Effector CD4-positive, alpha-beta T cell (primary cell): ENCODE measurements at regions not wholly inside any gene's neighbourhood (a gene's known extent, or its start where the extent isn't known, plus 50 kb on each side); places are given as distances from the start of the nearest gene placed in this dataset.
"Not testable (repeated sequence)": the region's sequence is repeated elsewhere in the genome, so short reads cannot be mapped to it uniquely, and the experiment has no call there.

Experiments used
- DNase-seq: peaks from one replicate; pipeline ENCODE4 v3.0.0-alpha.2; 2020

DNA sequence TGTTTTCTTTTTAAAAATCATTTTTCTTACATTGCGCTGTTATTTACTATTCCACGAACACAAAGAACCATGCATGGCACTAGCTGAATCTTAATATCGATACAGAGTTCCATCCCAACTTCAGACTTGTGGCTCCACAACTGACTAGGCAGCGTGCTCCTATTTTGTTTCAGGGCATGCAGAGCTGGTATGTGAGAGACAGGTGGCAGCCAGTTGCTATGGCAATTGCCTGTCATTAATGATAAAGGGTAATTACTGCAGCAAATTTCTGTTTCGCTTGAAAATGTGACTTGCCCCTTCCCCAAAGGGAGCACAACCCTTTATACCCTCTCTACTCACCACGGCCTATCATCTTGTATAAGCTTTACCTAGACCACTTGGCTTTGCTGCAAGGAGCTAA lies 113.1 kb upstream of the G2E3 start:
- DNase-seq = no peak

DNA sequence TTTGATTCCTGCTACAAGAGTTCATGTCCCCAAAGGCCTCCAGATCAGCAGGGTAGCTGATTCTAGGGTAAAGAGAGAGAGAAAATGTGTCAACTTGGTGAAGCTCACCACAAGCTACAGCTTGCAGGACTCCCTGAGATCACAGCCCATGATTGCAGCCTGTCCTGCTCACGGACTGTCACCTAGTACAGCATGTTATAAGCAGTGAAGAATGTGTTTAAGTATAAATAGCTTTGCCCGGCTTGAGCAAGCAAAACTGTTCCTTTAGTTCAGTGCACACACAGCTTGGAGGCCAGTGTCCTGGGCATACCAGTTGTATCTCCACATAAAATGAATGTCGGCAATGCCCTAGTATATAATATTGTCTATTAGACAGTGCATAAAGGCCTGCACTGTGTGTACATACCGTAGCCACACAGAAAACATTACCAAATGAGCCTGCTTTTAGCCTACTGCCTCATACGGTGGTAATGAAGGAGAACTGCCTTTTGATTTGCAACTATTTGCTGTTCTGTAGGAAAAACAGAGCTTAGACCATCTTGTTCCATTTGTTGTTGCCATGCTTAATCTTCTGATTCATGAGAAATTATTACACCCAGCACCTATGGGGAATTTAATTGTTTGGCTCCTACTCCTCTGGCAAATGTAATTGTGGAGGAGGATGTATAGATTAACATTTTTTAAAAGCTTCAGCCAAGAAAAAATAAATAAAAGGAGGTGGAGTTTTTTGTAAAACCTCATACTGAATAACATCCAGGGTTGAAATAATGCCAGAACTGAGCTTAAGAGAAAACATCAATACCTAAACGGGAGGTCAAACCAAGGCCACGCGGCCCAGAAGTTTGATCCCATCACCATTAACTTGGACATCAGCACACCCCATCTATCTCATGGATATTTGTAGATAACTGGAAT lies 108.1 kb upstream of the G2E3 start:
- no peak for DNase-seq

DNA sequence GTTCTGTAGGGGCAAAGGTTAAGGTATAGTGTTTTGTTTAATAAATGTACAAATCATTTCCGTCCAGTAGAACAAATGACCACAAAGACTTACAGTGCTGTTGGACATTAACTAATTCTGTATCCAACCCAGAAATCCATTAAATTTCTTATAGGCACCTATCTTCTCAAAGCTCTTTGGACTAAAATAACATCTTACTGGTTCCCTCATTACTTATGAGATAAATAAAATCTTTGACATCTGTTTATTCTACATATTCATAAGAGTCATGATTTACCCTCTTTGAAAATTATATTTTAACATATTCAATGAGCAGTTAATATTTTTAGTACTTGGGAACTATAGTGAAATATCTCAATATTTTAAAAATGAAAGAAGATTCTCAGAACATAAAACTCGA lies 102.7 kb upstream of the G2E3 start:
- no peak for DNase-seq

DNA sequence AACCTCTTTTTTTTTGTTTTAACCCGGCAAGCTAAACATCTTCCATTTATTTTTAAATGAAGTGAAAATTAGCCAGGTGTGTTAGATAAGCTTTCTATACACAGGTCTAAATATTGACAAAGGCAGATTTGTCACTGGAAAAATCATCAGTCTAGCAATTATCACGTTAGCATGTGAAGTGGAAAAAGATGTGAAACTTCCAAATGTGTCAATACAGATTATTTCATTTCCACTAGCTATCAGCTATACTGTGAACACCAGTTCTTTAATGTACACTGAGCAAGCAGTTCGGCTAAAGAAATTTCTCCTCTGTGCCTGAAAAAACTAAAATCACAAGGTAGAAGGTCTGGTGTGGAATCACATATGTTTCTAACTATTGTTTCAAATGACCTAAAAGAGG lies 96.6 kb upstream of the G2E3 start:
- DNase-seq = no peak

DNA sequence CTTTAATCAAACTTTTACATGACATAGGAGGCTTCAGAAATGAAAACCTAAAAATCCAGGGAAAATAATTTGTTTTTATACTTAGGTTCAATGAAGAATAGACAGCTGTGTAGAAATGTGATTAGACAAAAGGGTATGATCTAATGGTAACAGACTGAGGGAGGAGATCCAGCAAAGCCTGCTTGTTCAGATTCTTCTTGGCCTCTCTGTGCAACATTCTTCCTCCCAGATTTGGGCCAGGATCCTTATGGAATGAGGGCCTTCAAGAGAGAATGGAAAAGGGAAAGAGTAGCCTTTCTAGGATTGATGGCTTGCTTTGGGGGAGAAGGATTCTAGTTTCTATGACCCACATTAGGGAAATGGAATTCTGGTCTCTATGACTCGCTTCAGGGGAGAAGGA lies 94.5 kb upstream of the G2E3 start:
- no peak for DNase-seq

DNA sequence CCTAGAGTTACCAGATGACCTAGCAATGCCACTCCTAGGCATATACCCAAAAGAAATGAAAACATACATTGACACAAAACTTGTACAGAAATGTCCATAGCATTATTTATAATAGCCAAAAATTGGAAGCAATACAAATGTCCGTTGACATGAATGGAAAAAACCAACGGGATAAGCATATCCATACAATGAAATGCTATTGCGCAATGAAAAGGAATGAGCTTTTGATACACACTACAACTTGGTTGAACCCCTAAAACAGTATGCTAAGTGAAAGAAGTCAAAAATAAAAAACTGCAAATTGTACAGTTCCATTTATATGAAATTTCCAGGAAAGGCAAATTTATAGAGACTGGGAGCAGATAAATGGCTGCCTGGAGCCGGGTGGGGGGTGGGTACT lies 90.6 kb upstream of the G2E3 start:
- DNase-seq = no peak

DNA sequence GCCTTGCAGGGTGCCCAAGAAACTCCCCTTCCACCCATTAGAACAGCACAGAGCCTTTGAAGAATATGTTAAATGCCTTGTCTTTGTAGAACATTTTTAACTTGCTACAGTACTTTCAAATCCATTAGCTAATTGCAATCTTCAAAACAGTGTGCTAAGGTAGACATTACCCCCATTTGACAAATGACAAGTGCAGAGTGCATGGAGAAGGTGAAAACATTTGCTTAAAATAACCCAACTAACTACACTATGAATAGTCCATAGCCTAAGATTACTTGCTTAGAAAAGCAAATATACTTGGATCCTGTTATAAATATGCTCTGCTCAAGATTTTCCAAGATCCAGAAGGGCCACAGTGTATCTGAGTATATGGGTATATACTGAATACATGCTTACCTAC lies 87.0 kb upstream of the G2E3 start:
- DNase-seq = no peak

DNA sequence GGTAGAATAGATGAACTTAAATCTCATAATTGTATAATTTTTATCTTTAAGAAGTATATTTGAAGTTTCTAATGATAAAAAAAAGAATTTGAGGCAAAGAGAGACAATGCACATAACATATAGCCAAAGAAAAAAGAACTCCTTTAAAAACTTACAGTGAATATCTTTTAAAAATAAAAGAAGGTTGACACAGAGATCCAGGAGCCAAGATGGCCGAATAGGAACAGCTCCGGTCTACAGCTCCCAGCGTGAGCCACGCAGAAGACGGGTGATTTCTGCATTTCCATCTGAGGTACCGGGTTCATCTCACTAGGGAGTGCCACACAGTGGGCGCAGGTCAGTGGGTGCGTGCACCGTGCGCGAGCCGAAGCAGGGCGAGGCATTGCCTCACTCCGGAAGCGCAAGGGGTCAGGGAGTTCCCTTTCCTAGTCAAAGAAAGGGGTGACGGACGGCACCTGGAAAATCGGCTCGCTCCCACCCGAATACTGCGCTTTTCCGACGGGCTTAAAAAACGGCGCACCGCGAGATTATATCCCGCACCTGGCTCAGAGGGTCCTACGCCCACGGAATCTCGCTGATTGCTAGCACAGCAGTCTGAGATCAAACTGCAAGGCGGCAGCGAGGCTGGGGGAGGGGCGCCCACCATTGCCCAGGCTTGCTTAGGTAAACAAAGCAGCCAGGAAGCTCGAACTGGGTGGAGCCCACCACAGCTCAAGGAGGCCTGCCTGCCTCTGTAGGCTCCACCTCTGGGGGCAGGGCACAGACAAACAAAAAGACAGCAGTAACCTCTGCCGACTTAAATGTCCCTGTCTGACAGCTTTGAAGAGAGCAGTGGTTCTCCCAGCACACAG lies 84.9 kb upstream of the G2E3 start:
- DNase-seq = not testable (repeated sequence)

DNA sequence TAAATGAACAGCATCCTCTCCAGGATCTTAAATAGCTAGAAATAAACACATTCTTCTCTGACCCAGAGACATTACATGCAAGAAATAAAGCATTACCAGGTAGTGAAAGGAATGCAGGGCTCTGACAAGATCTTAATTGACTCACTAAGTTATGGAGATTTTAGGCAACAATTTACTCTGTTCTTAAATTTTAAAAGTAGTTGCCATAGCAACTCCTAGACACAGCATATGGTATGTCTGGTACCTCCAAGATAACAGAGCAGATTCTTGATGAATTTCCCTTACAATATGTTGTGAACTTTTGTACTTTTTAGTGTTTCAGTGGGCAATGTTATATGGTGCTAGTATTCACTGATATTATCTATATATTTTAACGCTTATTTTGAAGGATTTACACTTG lies 76.7 kb upstream of the G2E3 start:
- DNase-seq = no peak

DNA sequence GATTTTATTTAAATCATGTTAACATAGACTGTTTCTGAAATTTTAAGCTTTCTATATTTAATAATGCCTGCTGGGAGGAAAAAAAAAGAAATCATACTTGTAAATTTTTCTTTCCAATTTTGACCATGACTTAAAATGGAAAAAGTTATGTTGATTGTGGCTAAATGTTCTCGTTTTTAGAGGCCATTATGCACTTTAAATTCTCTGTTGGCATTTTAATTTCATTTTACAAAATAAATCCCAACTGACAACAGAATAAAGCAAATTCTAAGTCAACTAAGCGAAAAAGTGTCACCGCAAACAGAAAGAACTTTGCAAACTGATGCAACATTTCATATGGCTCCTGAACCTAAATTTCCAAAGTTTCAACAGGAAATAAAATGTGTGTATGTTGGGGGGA lies 74.8 kb upstream of the G2E3 start:
- DNase-seq = no peak

DNA sequence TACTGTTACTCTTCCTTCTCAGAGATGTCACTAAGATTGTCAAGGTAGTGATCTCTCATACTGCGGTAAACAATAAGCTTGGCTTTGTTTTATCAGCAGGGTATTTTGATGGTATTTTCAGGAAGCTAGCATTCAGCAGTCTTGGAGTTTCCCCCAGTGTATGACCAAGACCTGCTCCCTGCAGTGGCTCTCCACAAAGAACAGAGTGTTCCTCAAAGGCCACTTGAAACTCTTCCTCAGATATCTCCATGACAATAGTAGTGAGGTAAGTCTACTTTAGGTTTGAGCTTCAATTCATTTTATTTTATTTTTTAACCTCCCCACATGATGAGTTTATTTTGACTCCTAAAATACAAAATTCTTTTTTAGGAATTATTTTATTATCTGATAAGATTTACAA lies 74.0 kb upstream of the G2E3 start:
- no peak for DNase-seq

DNA sequence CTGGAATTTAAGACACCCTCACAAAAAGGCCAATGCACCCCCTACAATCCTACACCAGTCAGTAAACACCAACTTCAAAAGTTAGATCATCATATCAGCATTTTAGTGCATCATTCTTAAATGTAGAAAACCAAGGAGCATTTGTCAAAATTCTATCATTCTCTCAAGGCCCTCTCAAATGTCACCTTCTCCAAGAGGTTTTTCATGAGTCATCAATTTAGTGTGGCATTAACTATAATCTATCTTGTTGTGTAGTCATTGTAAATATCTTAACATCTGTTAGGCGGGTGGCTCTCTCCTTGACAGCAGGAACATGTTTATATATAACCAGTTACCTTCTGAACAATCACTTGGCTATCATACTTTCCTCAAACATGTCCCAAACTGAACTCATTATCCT lies 62.1 kb upstream of the G2E3 start:
- no peak for DNase-seq

DNA sequence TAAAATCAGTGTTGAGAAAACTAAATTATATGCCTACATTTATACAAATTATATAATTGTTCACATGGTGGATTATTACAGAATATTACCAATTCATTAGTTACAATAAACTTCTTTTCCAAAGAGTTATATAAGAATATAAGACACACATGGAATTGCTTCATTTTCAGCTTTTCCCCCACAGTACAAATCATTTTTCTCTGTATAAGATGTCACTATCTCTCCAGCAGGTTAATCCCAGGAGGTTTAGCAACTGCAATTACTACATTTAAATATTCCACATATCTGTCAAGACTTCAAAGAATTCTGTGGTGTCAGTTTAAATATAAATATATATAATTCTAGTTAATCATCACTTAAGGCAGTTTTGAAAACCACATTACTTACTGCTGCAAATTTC lies 59.6 kb upstream of the G2E3 start:
- no peak for DNase-seq

DNA sequence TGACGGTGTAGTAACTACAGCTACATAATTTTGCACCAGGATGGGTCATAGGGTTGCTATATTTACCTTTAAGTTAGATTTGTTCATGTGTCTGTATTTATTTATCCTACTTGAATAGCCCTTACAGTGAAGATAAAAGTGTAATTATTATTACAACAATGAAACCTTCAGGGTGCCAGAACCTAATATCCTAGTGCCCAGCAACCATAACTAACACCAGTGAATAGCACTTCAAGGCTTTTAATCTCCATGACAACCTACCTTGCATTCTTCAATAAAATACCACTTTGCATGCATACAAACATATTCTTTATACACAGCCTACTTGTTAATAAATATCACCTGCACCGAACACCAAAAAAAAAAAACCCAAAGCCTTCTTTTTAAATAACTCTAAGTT lies 58.7 kb upstream of the G2E3 start:
- no peak for DNase-seq

DNA sequence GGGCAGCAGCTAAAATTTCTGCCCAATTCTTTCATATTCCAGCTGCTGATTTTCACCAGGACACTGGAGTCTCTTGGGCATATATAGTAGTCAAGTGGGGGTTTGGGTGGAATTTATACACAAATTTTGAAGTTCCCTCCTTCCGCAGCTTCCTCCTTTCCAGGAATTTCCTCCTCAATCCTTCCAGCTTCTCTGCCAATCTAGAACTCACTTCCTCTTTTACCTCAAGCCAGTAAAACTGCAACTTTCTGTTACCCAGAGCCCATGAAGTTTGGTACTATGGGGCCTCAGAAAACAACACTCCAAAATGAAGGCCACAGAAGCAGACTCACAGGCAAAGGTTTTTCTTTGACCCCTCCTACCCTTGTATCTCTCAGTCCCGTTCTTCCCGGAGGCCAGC lies 51.7 kb upstream of the G2E3 start:
- DNase-seq = no peak
